B cell (primary cell): ENCODE measurements at regions not wholly inside any gene's neighbourhood (a gene's known extent, or its start where the extent isn't known, plus 50 kb on each side); places are given as distances from the start of the nearest gene placed in this dataset.

Experiments used
- ATAC-seq: fragments of 200-7000 bp; cut with Tn5 transposase; one replicate; pipeline ENCODE4 v1.10.0; 2021; ENCODE audit warnings: low read depth, mild to moderate bottlenecking, moderate number of reproducible peaks, moderate library complexity
- CTCF ChIA-PET: fragments of 350-600 bp; sonication (Branson Sonifier 250); formaldehyde crosslinking; loops from one replicate; lab custom pipeline; 2021; ENCODE audit warnings: antibody characterized with exemption, inconsistent platforms; lab: Charles Lee
- POLR2A ChIA-PET: fragments of 350-600 bp; sonication (Branson Sonifier 250); formaldehyde crosslinking; loops from one replicate; lab custom pipeline; 2021; ENCODE audit warnings: antibody characterized with exemption; lab: Charles Lee
- DNase-seq: peaks from one replicate; pipeline ENCODE4 v3.0.0; 2013
- H2AFZ ChIP-seq: 2 replicates; pipeline ENCODE4 v1.6.1; 2012; ENCODE audit warnings: mild to moderate bottlenecking, low read depth, low read length; ENCODE audit not compliant: insufficient read depth, poor library complexity, severe bottlenecking
- H3K27ac ChIP-seq, 2 donors: 1 replicate in 1 of 2; 2 replicates in 1 of 2; pipeline ENCODE4 v1.5.1; 2012 to 2013; ENCODE audit warnings: low read length in 2 of 2, mild to moderate bottlenecking in 2 of 2, moderate library complexity in 1 of 2
- H3K27me3 ChIP-seq, 4 experiments: fragments of 200-600 bp in 1 of 4; sonication (generic) in 1 of 4; replicated peaks in 1 of 4; 1 replicate in 2 of 4; 2 replicates in 2 of 4; pipeline versions ENCODE4 v1.6.1 to v1.7.0; 2013 to 2016; ENCODE audit warnings: low read length in 3 of 4, mild to moderate bottlenecking in 2 of 4, mixed read lengths in 1 of 4, moderate library complexity in 1 of 4; ENCODE audit not compliant: insufficient read depth in 4 of 4, control insufficient read depth in 3 of 4; ENCODE audit errors: control extremely low read depth in 1 of 4
- H3K36me3 ChIP-seq, 2 experiments: replicated peaks in 1 of 2; 1 replicate in 1 of 2; 2 replicates in 1 of 2; pipeline versions ENCODE4 v1.6.1 to v1.7.1; 2013; ENCODE audit warnings: low read length in 1 of 2; ENCODE audit not compliant: insufficient read depth in 2 of 2, control insufficient read depth in 1 of 2; ENCODE audit errors: control extremely low read depth in 1 of 2, extremely low read depth in 1 of 2
- H3K4me1 ChIP-seq, 2 donors: fragments of 200-600 bp in 1 of 2; sonication (generic) in 1 of 2; 1 replicate in 1 of 2; 2 replicates in 1 of 2; pipeline versions ENCODE4 v1.5.1 to v1.6.1; 2013 to 2017; ENCODE audit warnings: low read length in 2 of 2; ENCODE audit not compliant: control insufficient read depth in 2 of 2, insufficient read depth in 2 of 2
- H3K4me2 ChIP-seq: replicated peaks from 2 replicates; pipeline ENCODE3; 2012; ENCODE audit warnings: mild to moderate bottlenecking, low read depth, low read length; ENCODE audit not compliant: poor library complexity, severe bottlenecking
- H3K4me3 ChIP-seq, 5 experiments: fragments of 200-600 bp in 1 of 5; sonication (generic) in 1 of 5; 1 replicate in 3 of 5; 2 replicates in 2 of 5; pipeline versions ENCODE4 v1.5.1 to v1.7.0; 2011 to 2016; ENCODE audit warnings: low read length in 4 of 5, mild to moderate bottlenecking in 4 of 5, low read depth in 2 of 5, control low read depth in 1 of 5, moderate library complexity in 1 of 5; ENCODE audit not compliant: insufficient read depth in 1 of 5; ENCODE audit errors: control extremely low read depth in 1 of 5, extremely low read depth in 1 of 5
- H3K79me2 ChIP-seq: fragments of 200-600 bp; sonication (generic); one replicate; pipeline ENCODE4 v1.6.0; 2016; ENCODE audit warnings: low read length; ENCODE audit not compliant: control insufficient read depth, insufficient read depth
- H3K9ac ChIP-seq: fragments of 200-600 bp; sonication (generic); 2 replicates; pipeline ENCODE4 v1.6.1; 2017; ENCODE audit warnings: mild to moderate bottlenecking, low read length, moderate library complexity
- H3K9me3 ChIP-seq, 3 donors: one replicate each; pipeline versions ENCODE4 v1.6.1 to v1.7.1; 2013; ENCODE audit warnings: low read length in 2 of 3; ENCODE audit not compliant: control insufficient read depth in 2 of 3, insufficient read depth in 1 of 3; ENCODE audit errors: control extremely low read depth in 1 of 3
- H4K20me1 ChIP-seq: 2 replicates; pipeline ENCODE4 v1.6.0; 2012; ENCODE audit warnings: mild to moderate bottlenecking, low read length; ENCODE audit not compliant: insufficient read depth, control insufficient read depth, poor library complexity, severe bottlenecking
- H3K27ac Mint-ChIP-seq: one replicate; pipeline ENCODE4 v1.8.0; 2021; ENCODE audit warnings: mixed read lengths
- H3K27me3 Mint-ChIP-seq: one replicate; pipeline ENCODE4 v1.8.0; 2021; ENCODE audit warnings: mixed read lengths
- H3K4me1 Mint-ChIP-seq: one replicate; pipeline ENCODE4 v1.8.0; 2021; ENCODE audit warnings: mixed read lengths
- H3K4me3 Mint-ChIP-seq: one replicate; pipeline ENCODE4 v1.8.0; 2021; ENCODE audit warnings: mixed read lengths
- H3K9me3 Mint-ChIP-seq: one replicate; pipeline ENCODE4 v1.8.0; 2022; ENCODE audit warnings: mixed read lengths; ENCODE audit not compliant: insufficient read depth
- EZH2 ChIP-seq: IDR thresholded peaks from 2 replicates; pipeline ENCODE4 v1.6.1; 2012; ENCODE audit warnings: borderline replicate concordance, low read depth, mild to moderate bottlenecking, moderate library complexity, low read length; ENCODE audit not compliant: insufficient read depth, poor library complexity, severe bottlenecking
- WGBS: methylation state at CpG from one replicate; pipeline ENCODE4 v1.1.5; 2013; ENCODE audit warnings: missing lambda C conversion rate; ENCODE audit not compliant: insufficient coverage; 5-methylcytosine and 5-hydroxymethylcytosine counted together
- intact Hi-C: fragments of 100-400 bp; cut with micrococcal nuclease; formaldehyde crosslinking; loops from one replicate; pipeline ENCODE4 v1.10.0; 2022
- TF ChIP-seq, protein P1 (sequence below): fragments of 200-600 bp; IDR thresholded peaks from one replicate; pipeline ENCODE4 v1.8.0; 2022; ENCODE audit warnings: antibody characterized with exemption, mild to moderate bottlenecking

DNA sequence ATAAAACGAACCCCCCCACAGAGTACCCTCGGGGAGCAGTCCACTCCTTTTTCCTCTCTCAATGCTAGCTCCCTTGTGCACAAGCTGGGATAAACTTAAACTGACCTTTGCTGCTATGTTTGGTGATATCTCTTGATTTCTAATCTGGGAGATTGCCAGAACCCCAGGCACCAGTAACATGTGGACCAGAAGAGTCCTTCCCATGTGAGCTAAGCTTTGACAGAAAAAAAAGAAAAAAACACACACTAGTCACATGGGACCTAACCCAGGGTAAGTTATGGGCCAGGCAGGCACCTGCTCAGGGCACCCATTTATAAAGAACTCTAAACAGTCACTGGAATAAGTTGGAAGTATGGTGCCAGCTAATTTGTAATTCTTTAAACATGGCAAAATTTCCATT lies 242.6 kb downstream of the EN1 start:
- H3K36me3 ChIP-seq = no peaks in the 10 kb centered on the region
- ATAC-seq (no peak), DNase-seq (no peak)
- H3K9ac ChIP-seq = no peak overlapping the region
- H3K4me2 ChIP-seq = no peak overlapping the region
- H3K27ac Mint-ChIP-seq = no peak overlapping the region
- H3K9me3 Mint-ChIP-seq = peaks cover 5% of the 10 kb centered on the region
- H4K20me1 ChIP-seq = no peaks in the 10 kb centered on the region
- no peak overlapping the region for H3K4me3 ChIP-seq
- TF ChIP-seq, protein P1, sequence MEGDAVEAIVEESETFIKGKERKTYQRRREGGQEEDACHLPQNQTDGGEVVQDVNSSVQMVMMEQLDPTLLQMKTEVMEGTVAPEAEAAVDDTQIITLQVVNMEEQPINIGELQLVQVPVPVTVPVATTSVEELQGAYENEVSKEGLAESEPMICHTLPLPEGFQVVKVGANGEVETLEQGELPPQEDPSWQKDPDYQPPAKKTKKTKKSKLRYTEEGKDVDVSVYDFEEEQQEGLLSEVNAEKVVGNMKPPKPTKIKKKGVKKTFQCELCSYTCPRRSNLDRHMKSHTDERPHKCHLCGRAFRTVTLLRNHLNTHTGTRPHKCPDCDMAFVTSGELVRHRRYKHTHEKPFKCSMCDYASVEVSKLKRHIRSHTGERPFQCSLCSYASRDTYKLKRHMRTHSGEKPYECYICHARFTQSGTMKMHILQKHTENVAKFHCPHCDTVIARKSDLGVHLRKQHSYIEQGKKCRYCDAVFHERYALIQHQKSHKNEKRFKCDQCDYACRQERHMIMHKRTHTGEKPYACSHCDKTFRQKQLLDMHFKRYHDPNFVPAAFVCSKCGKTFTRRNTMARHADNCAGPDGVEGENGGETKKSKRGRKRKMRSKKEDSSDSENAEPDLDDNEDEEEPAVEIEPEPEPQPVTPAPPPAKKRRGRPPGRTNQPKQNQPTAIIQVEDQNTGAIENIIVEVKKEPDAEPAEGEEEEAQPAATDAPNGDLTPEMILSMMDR = no peak
- no peak for TF ChIP-seq EZH2
- no peak overlapping the region for H2AFZ ChIP-seq
- H3K4me3 Mint-ChIP-seq = no peak overlapping the region
- 40% methylated on average over 1 of the region's 2 CpGs for WGBS
- peaks cover 0 to 3% (median 0%) of the 10 kb centered on the region in 3 donors for H3K9me3 ChIP-seq
- peaks cover 4% of the 10 kb centered on the region for H3K27me3 Mint-ChIP-seq
- no peaks in the 10 kb centered on the region for H3K79me2 ChIP-seq
- POLR2A ChIA-PET = no interaction called here
- intact Hi-C loops = no loop called here
- no peaks in the 10 kb centered on the region for H3K4me1 Mint-ChIP-seq
- H3K27ac ChIP-seq = no peak overlapping the region
- no peaks in the 10 kb centered on the region for H3K4me1 ChIP-seq
- no peaks in the 10 kb centered on the region for H3K27me3 ChIP-seq
- CTCF ChIA-PET = no interaction called here

DNA sequence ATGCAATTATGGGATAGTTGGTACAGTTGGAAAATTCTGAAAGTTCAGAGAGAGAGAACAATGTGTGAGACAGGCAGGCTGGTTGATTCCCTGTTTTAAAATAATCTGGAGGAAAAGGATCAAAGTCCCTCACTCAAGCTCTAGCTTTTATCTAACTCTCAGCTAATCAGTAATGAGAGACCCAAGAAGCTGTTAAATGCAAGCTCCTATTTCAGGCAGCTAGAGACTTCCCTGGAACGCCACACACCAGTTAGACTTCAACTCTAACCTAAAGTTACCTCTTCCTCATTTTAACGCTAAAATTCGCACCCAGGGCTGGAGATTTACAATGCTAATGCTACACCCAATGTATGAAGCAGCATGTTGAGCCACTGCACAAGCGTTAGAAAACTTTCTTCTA lies 243.1 kb downstream of the EN1 start:
- no peak overlapping the region for H3K4me3 ChIP-seq
- Mint-ChIP-seq H3K9me3 (peaks cover 5% of the 10 kb centered on the region), H3K4me3 (no peak overlapping the region), H3K27ac (no peak overlapping the region), H3K27me3 (peaks cover 4% of the 10 kb centered on the region), H3K4me1 (no peaks in the 10 kb centered on the region)
- DNase-seq (no peak), ATAC-seq (no peak)
- no peaks in the 10 kb centered on the region for H3K79me2 ChIP-seq
- no peaks in the 10 kb centered on the region for H3K4me1 ChIP-seq
- H4K20me1 ChIP-seq = no peaks in the 10 kb centered on the region
- ChIA-PET POLR2A (no interaction called here), CTCF (no interaction called here)
- no peak overlapping the region for H3K9ac ChIP-seq
- TF ChIP-seq, protein P1 = no peak
- TF ChIP-seq EZH2 = no peak
- H3K27ac ChIP-seq = no peak overlapping the region
- H2AFZ ChIP-seq = no peak overlapping the region
- no peaks in the 10 kb centered on the region for H3K36me3 ChIP-seq
- WGBS = 58% methylated on average over 4 of the region's 4 CpGs
- intact Hi-C loops = no loop called here
- H3K27me3 ChIP-seq = no peaks in the 10 kb centered on the region
- H3K9me3 ChIP-seq = peaks cover 0 to 3% (median 0%) of the 10 kb centered on the region in 3 donors
- H3K4me2 ChIP-seq = no peak overlapping the region
